22Rv1 (cell line): ENCODE measurements at regions not wholly inside any gene's neighbourhood (a gene's known extent, or its start where the extent isn't known, plus 50 kb on each side); places are given as distances from the start of the nearest gene placed in this dataset.

ENCODE experiments used
- H3K27ac ChIP-seq: fragments of 450-650 bp; 2 replicates; pipeline ENCODE4 v1.5.1; 2017
- ZFX ChIP-seq: fragments of 450-650 bp; IDR thresholded peaks from 2 replicates; pipeline ENCODE4 v1.6.1; 2017; ENCODE audit warnings: antibody characterized with exemption, borderline replicate concordance
- TF ChIP-seq, protein P1 (sequence below): fragments of 450-650 bp; IDR thresholded peaks from 2 replicates; pipeline ENCODE4 v1.5.1; 2017; ENCODE audit warnings: mild to moderate bottlenecking

DNA sequence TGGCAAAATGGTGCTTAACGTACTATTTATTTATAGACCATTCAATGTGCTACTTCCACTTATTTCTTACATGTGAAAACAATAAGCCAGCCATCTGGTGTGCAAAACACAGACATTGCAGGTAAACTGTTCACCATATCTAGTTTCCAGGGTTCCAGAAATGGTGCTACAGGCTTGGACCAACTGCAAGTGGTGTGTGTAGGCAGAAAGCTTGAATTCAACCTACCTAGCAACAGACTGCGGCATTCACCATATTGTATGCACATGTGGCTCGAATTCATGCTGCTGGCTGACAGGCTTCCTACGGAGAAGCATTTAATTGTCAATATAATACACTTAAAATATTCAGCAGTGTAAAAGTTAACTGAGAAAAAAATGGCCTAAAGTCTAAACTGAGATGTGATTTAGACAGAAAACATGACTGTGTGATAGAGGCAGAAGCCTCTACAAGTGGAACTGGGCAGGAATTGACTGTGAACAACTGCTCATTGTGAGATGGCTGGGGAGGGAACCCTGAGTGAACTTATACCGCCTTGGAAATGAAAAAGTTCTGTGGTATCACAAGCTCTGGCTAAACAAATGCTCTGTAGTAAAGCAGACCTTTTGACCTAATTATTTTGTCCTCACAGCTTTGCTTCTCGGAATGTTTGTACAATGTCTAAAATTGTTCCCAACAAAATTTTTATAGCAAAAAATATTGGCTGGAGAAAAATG lies 434.7 kb downstream of the GRIA2 start:
- no peak overlapping the region for H3K27ac ChIP-seq
- TF ChIP-seq, protein P1, sequence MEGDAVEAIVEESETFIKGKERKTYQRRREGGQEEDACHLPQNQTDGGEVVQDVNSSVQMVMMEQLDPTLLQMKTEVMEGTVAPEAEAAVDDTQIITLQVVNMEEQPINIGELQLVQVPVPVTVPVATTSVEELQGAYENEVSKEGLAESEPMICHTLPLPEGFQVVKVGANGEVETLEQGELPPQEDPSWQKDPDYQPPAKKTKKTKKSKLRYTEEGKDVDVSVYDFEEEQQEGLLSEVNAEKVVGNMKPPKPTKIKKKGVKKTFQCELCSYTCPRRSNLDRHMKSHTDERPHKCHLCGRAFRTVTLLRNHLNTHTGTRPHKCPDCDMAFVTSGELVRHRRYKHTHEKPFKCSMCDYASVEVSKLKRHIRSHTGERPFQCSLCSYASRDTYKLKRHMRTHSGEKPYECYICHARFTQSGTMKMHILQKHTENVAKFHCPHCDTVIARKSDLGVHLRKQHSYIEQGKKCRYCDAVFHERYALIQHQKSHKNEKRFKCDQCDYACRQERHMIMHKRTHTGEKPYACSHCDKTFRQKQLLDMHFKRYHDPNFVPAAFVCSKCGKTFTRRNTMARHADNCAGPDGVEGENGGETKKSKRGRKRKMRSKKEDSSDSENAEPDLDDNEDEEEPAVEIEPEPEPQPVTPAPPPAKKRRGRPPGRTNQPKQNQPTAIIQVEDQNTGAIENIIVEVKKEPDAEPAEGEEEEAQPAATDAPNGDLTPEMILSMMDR: no peak
- TF ChIP-seq ZFX: no peak

DNA sequence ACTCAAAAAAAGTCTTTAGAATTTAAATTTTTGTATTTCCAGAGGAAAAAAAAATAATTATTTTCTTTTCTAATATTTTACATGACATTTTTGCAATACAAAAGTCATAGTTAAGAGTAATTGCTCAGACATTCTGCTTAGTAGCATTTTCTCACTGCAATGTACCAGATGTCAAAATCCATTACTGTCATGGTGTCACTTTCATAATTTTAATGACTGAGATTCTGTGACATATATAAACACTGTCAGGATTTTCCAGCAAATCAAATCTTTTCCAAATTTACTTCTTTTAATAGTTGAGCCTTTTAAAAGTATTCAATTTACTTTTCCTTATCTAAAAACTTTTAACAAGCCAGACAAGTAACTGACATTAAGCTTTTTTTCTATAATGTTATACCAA lies 422.7 kb downstream of the GRIA2 start:
- TF ChIP-seq ZFX: no peak
- TF ChIP-seq, protein P1: no peak
- H3K27ac ChIP-seq: no peak overlapping the region

DNA sequence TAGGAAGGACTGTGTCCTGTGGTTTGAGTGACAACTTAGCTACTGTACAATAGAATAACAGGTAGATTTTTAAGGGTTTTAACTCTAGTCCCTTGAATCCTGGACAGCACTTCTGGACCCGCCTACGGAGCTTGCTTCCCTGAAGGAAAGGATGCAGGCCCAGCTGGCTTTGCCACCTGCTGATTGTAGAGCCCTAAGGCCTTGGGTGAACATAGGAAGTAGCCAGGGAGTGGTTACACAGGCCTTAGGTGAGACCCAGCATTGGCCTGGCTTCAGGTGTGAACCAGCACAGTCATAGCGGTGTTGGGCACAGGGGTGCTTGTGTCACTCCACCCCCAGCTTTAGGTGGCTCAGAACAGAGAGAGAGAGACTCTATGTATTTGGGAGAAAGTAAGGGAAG lies 413.5 kb downstream of the GRIA2 start:
- H3K27ac ChIP-seq: no peak overlapping the region
- TF ChIP-seq, protein P1: no peak
- TF ChIP-seq ZFX: no peak

DNA sequence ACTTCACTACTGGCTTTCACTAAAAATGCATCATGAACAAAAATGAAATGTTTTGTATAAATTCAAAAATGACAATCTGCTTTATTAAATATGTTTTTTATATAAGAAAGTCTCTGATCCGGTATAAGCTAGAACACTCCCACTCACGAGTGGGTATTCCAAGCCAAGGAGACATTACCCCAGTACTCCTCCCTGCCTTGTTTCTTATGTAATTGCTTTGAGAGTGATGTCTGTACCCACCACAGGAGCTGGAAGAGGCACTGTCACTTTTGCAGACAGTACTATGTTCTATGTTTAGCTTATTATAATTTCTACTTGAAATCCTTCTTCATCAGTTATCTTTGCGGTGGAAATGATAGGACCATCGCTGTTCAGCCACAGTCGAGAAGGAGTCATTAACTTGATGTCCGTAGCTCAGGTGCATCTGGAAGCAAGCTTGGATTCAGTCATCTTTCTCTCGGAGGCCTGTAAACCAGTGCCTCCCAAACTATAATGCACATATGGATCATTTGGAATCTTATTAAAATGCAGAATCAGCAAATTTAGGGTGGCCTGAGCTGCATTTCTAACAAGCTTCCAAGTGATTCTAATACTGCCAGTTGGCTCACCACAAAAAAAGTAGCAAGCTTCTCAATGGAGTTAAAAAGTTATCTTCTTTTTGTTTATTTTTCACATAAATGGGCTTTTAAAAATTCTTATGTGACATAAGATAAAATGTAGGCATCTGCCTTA lies 396.4 kb downstream of the GRIA2 start:
- no peak for TF ChIP-seq ZFX
- TF ChIP-seq, protein P1: no peak

DNA sequence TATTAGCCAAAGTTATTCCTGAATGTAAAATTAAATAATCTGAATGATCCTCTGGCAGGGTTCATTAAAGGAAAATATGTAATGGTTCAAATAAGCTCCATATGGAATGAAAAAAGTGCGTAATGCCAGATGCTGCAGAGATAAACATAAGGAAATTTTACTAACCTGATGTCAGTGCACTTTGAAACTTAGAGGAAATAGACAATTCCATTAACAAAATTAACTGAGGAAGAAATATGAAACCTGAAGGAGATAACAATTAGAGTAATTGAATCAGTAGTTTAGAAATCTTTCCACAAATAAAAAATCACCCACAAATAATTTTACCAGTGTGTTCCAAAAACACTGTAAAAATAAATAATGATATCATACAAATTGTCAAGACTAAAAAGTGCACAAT lies 387.5 kb downstream of the GRIA2 start:
- TF ChIP-seq, protein P1: no peak
- TF ChIP-seq ZFX: no peak
- H3K27ac ChIP-seq: no peak overlapping the region

More for the DNA sequence above, 396.4 kb downstream of the GRIA2 start:
- H3K27ac ChIP-seq: no peak overlapping the region

GRCh38 chr4:157600583-157600982 lies 380.1 kb downstream of the GRIA2 start:
- H3K27ac ChIP-seq: no peak overlapping the region
- TF ChIP-seq ZFX: no peak
- TF ChIP-seq, protein P1: no peak

DNA sequence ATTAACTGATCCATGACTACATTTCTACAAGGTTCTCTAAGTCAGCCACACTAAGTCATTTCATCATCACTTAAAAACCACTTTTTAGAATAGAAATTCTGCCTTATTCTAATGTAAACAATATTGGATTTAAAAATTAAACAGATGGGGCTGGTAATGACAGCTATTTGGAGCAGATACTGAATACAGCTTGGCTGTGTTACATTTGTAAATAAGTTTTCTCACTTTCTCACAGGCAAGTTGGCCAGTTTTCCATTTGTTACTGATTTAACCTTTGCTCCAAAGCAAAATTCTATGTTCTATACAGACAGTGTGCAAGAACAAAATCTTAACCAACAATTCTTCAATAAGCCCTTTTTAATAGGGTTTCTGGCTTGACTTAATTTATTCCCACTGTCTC lies 370.7 kb downstream of the GRIA2 start:
- H3K27ac ChIP-seq: no peak overlapping the region
- TF ChIP-seq, protein P1: no peak
- no peak for TF ChIP-seq ZFX
